ENCODE measurements at regions not wholly inside any gene's neighbourhood (a gene's known extent, or its start where the extent isn't known, plus 50 kb on each side); places are given as distances from the start of the nearest gene placed in this dataset.

DNA sequence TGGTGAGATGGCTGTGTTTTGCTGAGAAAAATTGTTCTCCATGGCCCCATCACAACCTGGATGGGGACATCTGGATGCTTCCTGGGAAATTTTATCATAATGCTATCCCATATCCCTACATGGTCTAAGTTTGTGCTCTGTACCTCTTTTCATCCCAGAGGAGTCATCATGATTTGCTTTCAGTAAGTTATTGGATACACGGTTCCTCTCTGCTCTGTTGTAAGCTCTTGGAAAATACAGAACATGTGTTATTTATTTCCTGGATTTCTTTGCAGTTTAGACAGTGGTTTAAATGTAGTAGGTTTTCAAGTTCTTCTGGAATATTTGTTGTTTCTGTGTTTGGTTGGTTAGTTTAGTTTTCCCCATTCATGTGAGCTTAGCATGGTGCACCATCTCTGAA is 129.2 kb upstream of the ECI2 start:
- TF ChIP-seq, protein P1, sequence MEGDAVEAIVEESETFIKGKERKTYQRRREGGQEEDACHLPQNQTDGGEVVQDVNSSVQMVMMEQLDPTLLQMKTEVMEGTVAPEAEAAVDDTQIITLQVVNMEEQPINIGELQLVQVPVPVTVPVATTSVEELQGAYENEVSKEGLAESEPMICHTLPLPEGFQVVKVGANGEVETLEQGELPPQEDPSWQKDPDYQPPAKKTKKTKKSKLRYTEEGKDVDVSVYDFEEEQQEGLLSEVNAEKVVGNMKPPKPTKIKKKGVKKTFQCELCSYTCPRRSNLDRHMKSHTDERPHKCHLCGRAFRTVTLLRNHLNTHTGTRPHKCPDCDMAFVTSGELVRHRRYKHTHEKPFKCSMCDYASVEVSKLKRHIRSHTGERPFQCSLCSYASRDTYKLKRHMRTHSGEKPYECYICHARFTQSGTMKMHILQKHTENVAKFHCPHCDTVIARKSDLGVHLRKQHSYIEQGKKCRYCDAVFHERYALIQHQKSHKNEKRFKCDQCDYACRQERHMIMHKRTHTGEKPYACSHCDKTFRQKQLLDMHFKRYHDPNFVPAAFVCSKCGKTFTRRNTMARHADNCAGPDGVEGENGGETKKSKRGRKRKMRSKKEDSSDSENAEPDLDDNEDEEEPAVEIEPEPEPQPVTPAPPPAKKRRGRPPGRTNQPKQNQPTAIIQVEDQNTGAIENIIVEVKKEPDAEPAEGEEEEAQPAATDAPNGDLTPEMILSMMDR (IDR thresholded peaks at IDR 0.05), result no peak
- no peak for TF ChIP-seq SIN3A (IDR thresholded peaks at IDR 0.05; ENCODE audit: borderline replicate concordance, insufficient read depth, low read depth, low read length)

Data from Panc1 (cell line).